SK-N-SH treated with all-trans-retinoic acid at 6 μM for 48 hours (cell line): ENCODE measurements at regions not wholly inside any gene's neighbourhood (a gene's known extent, or its start where the extent isn't known, plus 50 kb on each side); places are given as distances from the start of the nearest gene placed in this dataset.

Source experiments
- ATAC-seq: fragments of 200-7000 bp; cut with Tn5 transposase; 3 replicates; pipeline ENCODE4 v1.9.1; 2020; ENCODE audit warnings: mild to moderate bottlenecking, moderate library complexity
- ARNTL ChIP-seq: fragments of 450-650 bp; formaldehyde crosslinking; IDR thresholded peaks from 2 replicates; pipeline ENCODE4 v1.5.0; 2020; ENCODE audit warnings: low read depth, mild to moderate bottlenecking, moderate library complexity, borderline replicate concordance
- BACH2 ChIP-seq: fragments of 250-450 bp; sonication (Bioruptor Pico); IDR thresholded peaks from 2 replicates; pipeline ENCODE4 v1.9.0; 2021; ENCODE audit warnings: mild to moderate bottlenecking, borderline replicate concordance
- CREB5 ChIP-seq: fragments of 250-450 bp; sonication (Bioruptor Pico); IDR thresholded peaks from 2 replicates; pipeline ENCODE4 v1.5.1; 2020; ENCODE audit warnings: low read depth, mild to moderate bottlenecking, moderate library complexity
- CSDC2 ChIP-seq: fragments of 250-450 bp; sonication (Bioruptor Pico); IDR thresholded peaks from 2 replicates; pipeline ENCODE4 v1.5.0; 2020; ENCODE audit warnings: mild to moderate bottlenecking, moderate library complexity
- CSRNP3 ChIP-seq: fragments of 250-450 bp; sonication (Bioruptor Pico); IDR thresholded peaks from 2 replicates; pipeline ENCODE4 v1.5.1; 2021; ENCODE audit warnings: mild to moderate bottlenecking, moderate library complexity
- ESRRG ChIP-seq: fragments of 250-450 bp; sonication (Bioruptor Pico); IDR thresholded peaks from 2 replicates; pipeline ENCODE4 v1.6.1; 2021; ENCODE audit warnings: mild to moderate bottlenecking
- GLIS3 ChIP-seq: fragments of 250-450 bp; sonication (Bioruptor Pico); IDR thresholded peaks from 2 replicates; pipeline ENCODE4 v1.5.0; 2020; ENCODE audit warnings: mild to moderate bottlenecking, moderate library complexity
- ISL1 ChIP-seq: fragments of 250-450 bp; sonication (Bioruptor Pico); IDR thresholded peaks from 2 replicates; pipeline ENCODE4 v2.1.2; 2022; ENCODE audit warnings: mild to moderate bottlenecking, moderate library complexity
- OSR1 ChIP-seq: fragments of 250-450 bp; sonication (Bioruptor Pico); IDR thresholded peaks from 2 replicates; pipeline ENCODE4 v1.8.0; 2022; ENCODE audit warnings: moderate library complexity, mild to moderate bottlenecking, inconsistent platforms
- POU6F1 ChIP-seq: fragments of 250-450 bp; sonication (Bioruptor Pico); IDR thresholded peaks from 2 replicates; pipeline ENCODE4 v1.8.0; 2021; ENCODE audit warnings: low read depth, mild to moderate bottlenecking, moderate library complexity, borderline replicate concordance
- RARB ChIP-seq: fragments of 250-450 bp; sonication (Bioruptor Pico); IDR thresholded peaks from 2 replicates; pipeline ENCODE4 v1.8.0; 2021; ENCODE audit warnings: mild to moderate bottlenecking, moderate library complexity
- SNAI2 ChIP-seq: fragments of 250-450 bp; sonication (Bioruptor Pico); IDR thresholded peaks from 2 replicates; pipeline ENCODE4 v1.5.0; 2020; ENCODE audit warnings: mild to moderate bottlenecking, moderate library complexity
- TCF4 ChIP-seq: fragments of 250-450 bp; sonication (Bioruptor Pico); IDR thresholded peaks from 2 replicates; pipeline ENCODE4 v1.8.0; 2021; ENCODE audit warnings: mild to moderate bottlenecking, moderate library complexity, borderline replicate concordance
- TOX ChIP-seq: fragments of 250-450 bp; sonication (Bioruptor Pico); IDR thresholded peaks from 2 replicates; pipeline ENCODE4 v1.8.0; 2021; ENCODE audit warnings: mild to moderate bottlenecking, moderate library complexity, borderline replicate concordance
- TSHZ2 ChIP-seq: fragments of 250-450 bp; sonication (Bioruptor Pico); IDR thresholded peaks from 2 replicates; pipeline ENCODE4 v1.5.0; 2020; ENCODE audit warnings: mild to moderate bottlenecking, moderate library complexity
- ZFP30 ChIP-seq: fragments of 450-650 bp; formaldehyde crosslinking; IDR thresholded peaks from 2 replicates; pipeline ENCODE4 v1.5.0; 2022; ENCODE audit warnings: mild to moderate bottlenecking, moderate library complexity
- ZNF565 ChIP-seq: fragments of 450-650 bp; formaldehyde crosslinking; conservative IDR thresholded peaks from 2 replicates; pipeline ENCODE4 v1.5.0; 2020; ENCODE audit warnings: low read depth, mild to moderate bottlenecking, moderate library complexity
- ZNF70 ChIP-seq: fragments of 450-650 bp; formaldehyde crosslinking; IDR thresholded peaks from 2 replicates; pipeline ENCODE4 v1.5.0; 2020; ENCODE audit warnings: mild to moderate bottlenecking, moderate library complexity
- ZNF8 ChIP-seq: fragments of 450-650 bp; formaldehyde crosslinking; IDR thresholded peaks from 2 replicates; pipeline ENCODE4 v1.5.0; 2020; ENCODE audit warnings: mild to moderate bottlenecking, moderate library complexity

- TF ChIP-seq ZNF70 (CRISPR knock-in tag) = no peak
- no peak for ATAC-seq
These were observed 353.0 kb upstream of the TMTC1 start for GRCh38 chr12:30136696-30137095.

- no peak for ATAC-seq
These were observed 352.0 kb upstream of the TMTC1 start for GRCh38 chr12:30135776-30136175.

GRCh38 chr12:30134229-30134628 is 350.5 kb upstream of the TMTC1 start:
- TF ChIP-seq ESRRG (CRISPR knock-in tag) = no peak
- no peak for TF ChIP-seq TOX (CRISPR knock-in tag)
- TF ChIP-seq CSDC2 (CRISPR knock-in tag) = no peak
- no peak for TF ChIP-seq RARB (CRISPR knock-in tag)
- no peak for TF ChIP-seq BACH2 (CRISPR knock-in tag)
- ATAC-seq = no peak

More at GRCh38 chr12:30135776-30136175, 352.0 kb upstream of the TMTC1 start:
- no peak for TF ChIP-seq BACH2 (CRISPR knock-in tag)
- peak; percentile 40 for TF ChIP-seq ISL1 (CRISPR knock-in tag)

GRCh38 chr12:30126944-30127343 is 343.2 kb upstream of the TMTC1 start:
- TF ChIP-seq ZFP30 (no peak), BACH2 (CRISPR knock-in tag) (no peak), TSHZ2 (no peak), TCF4 (CRISPR knock-in tag) (no peak), RARB (CRISPR knock-in tag) (no peak), OSR1 (CRISPR knock-in tag) (no peak), SNAI2 (no peak), ZNF70 (CRISPR knock-in tag) (no peak), POU6F1 (CRISPR knock-in tag) (no peak), ARNTL (CRISPR knock-in tag) (no peak)
- no peak for ATAC-seq

- TF ChIP-seq ESRRG (CRISPR knock-in tag) (no peak), ARNTL (CRISPR knock-in tag) (no peak), ZNF565 (no peak), CSDC2 (CRISPR knock-in tag) (no peak), ZNF70 (CRISPR knock-in tag) (no peak), POU6F1 (CRISPR knock-in tag) (no peak), CREB5 (no peak), SNAI2 (no peak), TSHZ2 (no peak), BACH2 (CRISPR knock-in tag) (no peak), ZFP30 (no peak), ZNF8 (CRISPR knock-in tag) (no peak), GLIS3 (no peak), CSRNP3 (CRISPR knock-in tag) (no peak)
These were observed 336.8 kb upstream of the TMTC1 start for GRCh38 chr12:30120522-30120921.

More at GRCh38 chr12:30120522-30120921, 336.8 kb upstream of the TMTC1 start:
- ATAC-seq = no peak
